ENCODE measurements at regions not wholly inside any gene's neighbourhood (a gene's known extent, or its start where the extent isn't known, plus 50 kb on each side); places are given as distances from the start of the nearest gene placed in this dataset.

DNA sequence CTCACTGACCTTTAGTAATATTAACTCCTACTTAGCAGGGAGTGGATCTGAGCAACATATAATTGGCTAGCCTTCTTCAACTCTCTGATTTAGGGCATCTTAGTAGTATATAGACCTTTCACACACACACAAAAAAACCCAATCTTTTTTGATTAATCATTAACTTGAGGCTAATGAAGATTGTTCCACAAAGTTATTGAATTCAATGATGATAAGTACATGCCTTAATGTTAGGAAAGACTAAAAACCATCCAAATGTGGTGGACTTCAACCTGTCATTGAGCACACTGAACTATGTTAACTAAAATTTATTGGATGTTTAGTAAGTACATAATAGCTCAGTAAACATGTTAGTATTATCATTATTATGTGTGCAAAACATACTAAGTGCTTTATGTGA lies 179.4 kb upstream of the SLC25A13 start (continued):
- no peak for TF ChIP-seq USF2 (IDR thresholded peaks at IDR 0.05)
- no peak for TF ChIP-seq ZNF302 (CRISPR knock-in tag; IDR thresholded peaks at IDR 0.05)

GRCh38 chr7:96499532-96499931 lies 177.6 kb upstream of the SLC25A13 start:
- Histone ChIP-seq H3K4me3 (no peak overlapping the region), H3K4me2 (no peak overlapping the region), H3K27ac (no peak overlapping the region), H3K9me3 (no peaks in the 10 kb centered on the region), H3K4me1 (0 out of 3 replicates have a peak, but pooled peaks cover 3% of the 10 kb centered on the region)
- CTCF ChIA-PET: no interaction called here
- DNase-seq (ENCODE audit: low read depth in 1 of 2, low spot score in 1 of 2) (no peak), FAIRE-seq (no peak), ATAC-seq (no peak)
- 12% methylated on average over 3 of the region's 3 CpGs for WGBS (ENCODE audit: missing lambda C conversion rate)
- POLR2A ChIA-PET: no interaction called here
- no peak for TF ChIP-seq MAZ (IDR thresholded peaks at IDR 0.05; ENCODE audit: borderline replicate concordance, low read depth, low read length)
- TF ChIP-seq NR3C1 (IDR thresholded peaks at IDR 0.05): no peak
- TF ChIP-seq EP300 (IDR thresholded peaks at IDR 0.05): no peak
- TF ChIP-seq ZSCAN20 (CRISPR knock-in tag; IDR thresholded peaks at IDR 0.05): no peak
- no peak for TF ChIP-seq RAD21 (conservative IDR thresholded peaks at IDR 0.05 in 1 of 2, IDR thresholded peaks at IDR 0.05 in 1 of 2)
- no peak for TF ChIP-seq HES2 (IDR thresholded peaks at IDR 0.05)
- no peak for TF ChIP-seq ELK1 (IDR thresholded peaks at IDR 0.05; ENCODE audit: low read depth, low read length)
- TF ChIP-seq USF2 (IDR thresholded peaks at IDR 0.05): no peak
- TF ChIP-seq RNF2 (IDR thresholded peaks at IDR 0.05; ENCODE audit: borderline replicate concordance, low read depth): no peak
- TF ChIP-seq NFE2L2 (conservative IDR thresholded peaks at IDR 0.05; ENCODE audit: low read length): no peak
- TF ChIP-seq ESRRA (IDR thresholded peaks at IDR 0.05; ENCODE audit: borderline replicate concordance, low read length): no peak
- TF ChIP-seq HOXB5 (CRISPR knock-in tag; IDR thresholded peaks at IDR 0.05): no peak
- no peak for TF ChIP-seq ZFP36 (IDR thresholded peaks at IDR 0.05; ENCODE audit: borderline replicate concordance, partially characterized antibody)
- no peak for TF ChIP-seq JUNB (IDR thresholded peaks at IDR 0.05)
- TF ChIP-seq RCOR1 (IDR thresholded peaks at IDR 0.05; ENCODE audit: low read depth, low read length): no peak
- no peak for TF ChIP-seq BHLHE40 (IDR thresholded peaks at IDR 0.05; ENCODE audit: low read depth, low read length)
- TF ChIP-seq FOSL2 (IDR thresholded peaks at IDR 0.05): no peak
- no peak for TF ChIP-seq FOSL2 (CRISPR knock-in tag; IDR thresholded peaks at IDR 0.05)
- no peak for TF ChIP-seq TFCP2L1 (CRISPR knock-in tag; IDR thresholded peaks at IDR 0.05)

GRCh38 chr7:96497567-96497966 lies 175.7 kb upstream of the SLC25A13 start:
- no peak overlapping the region for H3K4me3 ChIP-seq
- H3K9me3 ChIP-seq: no peaks in the 10 kb centered on the region
- H3K4me2 ChIP-seq: no peak overlapping the region
- POLR2A ChIA-PET: no interaction called here
- 0 out of 3 replicates have a peak, but pooled peaks cover 3% of the 10 kb centered on the region for H3K4me1 ChIP-seq
- CTCF ChIA-PET: no interaction called here
- FAIRE-seq (no peak), DNase-seq (ENCODE audit: low read depth in 1 of 2, low spot score in 1 of 2) (no peak), ATAC-seq (no peak)
- TF ChIP-seq ZFP36 (IDR thresholded peaks at IDR 0.05; ENCODE audit: borderline replicate concordance, partially characterized antibody): no peak
- TF ChIP-seq CBX8 (IDR thresholded peaks at IDR 0.05): no peak
- TF ChIP-seq EHMT2 (IDR thresholded peaks at IDR 0.05; ENCODE audit: low read depth): no peak
- no peak for TF ChIP-seq ATOH8 (CRISPR knock-in tag; IDR thresholded peaks at IDR 0.05; ENCODE audit: low read depth)
- no peak for TF ChIP-seq CHD2 (IDR thresholded peaks at IDR 0.05; ENCODE audit: low read length, partially characterized antibody)
- no peak for TF ChIP-seq MYC (IDR thresholded peaks at IDR 0.05; ENCODE audit: borderline replicate concordance, low read length)
- no peak for TF ChIP-seq MAZ (IDR thresholded peaks at IDR 0.05; ENCODE audit: borderline replicate concordance, low read depth, low read length)
- TF ChIP-seq RCOR1 (IDR thresholded peaks at IDR 0.05; ENCODE audit: low read depth, low read length): no peak
- TF ChIP-seq FOXS1 (CRISPR knock-in tag; IDR thresholded peaks at IDR 0.05): no peak
- WGBS (ENCODE audit: missing lambda C conversion rate): 43% methylated on average over 2 of the region's 2 CpGs
- H3K27ac ChIP-seq: no peak overlapping the region

Measured in A549 (cell line).